HepG2 (cell line): ENCODE measurements at regions not wholly inside any gene's neighbourhood (a gene's known extent, or its start where the extent isn't known, plus 50 kb on each side); places are given as distances from the start of the nearest gene placed in this dataset.

Source experiments
- ARID5B ChIP-seq: IDR thresholded peaks from 2 replicates; pipeline ENCODE4 v1.4.0; 2020; ENCODE audit warnings: mild to moderate bottlenecking, missing genetic modification reagents
- CC2D1A ChIP-seq: sonication (generic); formaldehyde crosslinking; IDR thresholded peaks from 2 replicates; pipeline ENCODE4 v1.8.1; 2023; ENCODE audit warnings: mild to moderate bottlenecking, missing genetic modification reagents
- CEBPB ChIP-seq: IDR thresholded peaks from 2 replicates; pipeline ENCODE4 v1.6.1; 2011; ENCODE audit warnings: low read depth, low read length, improper control_type of control experiment, borderline replicate concordance
- DDIT3 ChIP-seq: sonication (generic); formaldehyde crosslinking; IDR thresholded peaks from 2 replicates; pipeline ENCODE4 v1.4.0; 2020; ENCODE audit warnings: mild to moderate bottlenecking, missing genetic modification reagents
- MLLT10 ChIP-seq: sonication (generic); formaldehyde crosslinking; IDR thresholded peaks from 2 replicates; pipeline ENCODE4 v1.4.0; 2020; ENCODE audit warnings: missing genetic modification reagents
- RERE ChIP-seq: IDR thresholded peaks from 2 replicates; pipeline ENCODE4 v1.6.1; 2016; ENCODE audit warnings: low read depth, missing genetic modification reagents, missing compliant biosample characterization
- TRIM24 ChIP-seq: sonication (generic); formaldehyde crosslinking; IDR thresholded peaks from 2 replicates; pipeline ENCODE4 v1.8.0; 2022; ENCODE audit warnings: mild to moderate bottlenecking, missing genetic modification reagents
- USF2 ChIP-seq, 2 experiments: sonication (generic) in 1 of 2; formaldehyde crosslinking in 1 of 2; IDR thresholded peaks; 2 replicates each; pipeline versions ENCODE4 v1.5.1 to v1.6.1; 2011 to 2020; ENCODE audit warnings: borderline replicate concordance in 1 of 2, low read depth in 1 of 2, low read length in 1 of 2, mild to moderate bottlenecking in 1 of 2, missing genetic modification reagents in 1 of 2, moderate library complexity in 1 of 2
- ZC3H4 ChIP-seq: sonication (generic); formaldehyde crosslinking; IDR thresholded peaks from 2 replicates; pipeline ENCODE4 v1.4.0; 2020; ENCODE audit warnings: missing genetic modification reagents, borderline replicate concordance
- ZEB1 ChIP-seq: IDR thresholded peaks from 2 replicates; pipeline ENCODE4 v1.6.1; 2012; ENCODE audit warnings: mild to moderate bottlenecking, low read depth, inconsistent platforms; ENCODE audit not compliant: insufficient replicate concordance
- ZHX1 ChIP-seq: sonication (generic); formaldehyde crosslinking; IDR thresholded peaks from 2 replicates; pipeline ENCODE4 v1.8.1; 2022; ENCODE audit warnings: low read depth, mild to moderate bottlenecking, missing genetic modification reagents
- ZNF614 ChIP-seq: IDR thresholded peaks from 2 replicates; pipeline ENCODE4 v1.6.1; 2018; ENCODE audit warnings: missing biosample characterization, missing genetic modification reagents, inconsistent platforms, borderline replicate concordance
- ZNF660 ChIP-seq: sonication (generic); formaldehyde crosslinking; IDR thresholded peaks from 2 replicates; pipeline ENCODE4 v1.5.1; 2020; ENCODE audit warnings: mild to moderate bottlenecking, low read depth, missing genetic modification reagents, borderline replicate concordance

GRCh38 chr12:25783566-25783965, 174.9 kb upstream of the RASSF8 start (continued):
- TF ChIP-seq RERE (CRISPR knock-in tag) (no peak), CC2D1A (CRISPR knock-in tag) (no peak), ZHX1 (no peak), ZC3H4 (no peak), TRIM24 (no peak), CEBPB (peak; percentile 54; the same call in 1 of the 2 replicates), ZEB1 (no peak), ARID5B (CRISPR knock-in tag) (peak; percentile 61), DDIT3 (CRISPR knock-in tag) (no peak), ZNF614 (CRISPR knock-in tag) (no peak), MLLT10 (CRISPR knock-in tag) (no peak), USF2 (IDR thresholded peaks at IDR 0.05; ENCODE audit: low read depth, low read length) (0 out of 2 replicates have a peak, but pooled peaks have one; percentile 28), USF2 (CRISPR knock-in tag; IDR thresholded peaks at IDR 0.05; ENCODE audit: borderline replicate concordance) (peak; percentile 40; the same call in 1 of the 2 replicates), ZNF660 (CRISPR knock-in tag) (no peak)
